OCI-LY3 (cell line): ENCODE measurements at regions not wholly inside any gene's neighbourhood (a gene's known extent, or its start where the extent isn't known, plus 50 kb on each side); places are given as distances from the start of the nearest gene placed in this dataset.

Experiments
- EZH2phosphoT487 ChIP-seq: fragments of 200-600 bp; shearing (Covaris generic); IDR thresholded peaks from 2 replicates; pipeline ENCODE4 v1.6.1; 2018; ENCODE audit warnings: antibody characterized with exemption, mixed run types, low read depth
- TF ChIP-seq, protein P1 (sequence below): fragments of 200-600, 300-600 bp; sonication (generic); IDR thresholded peaks from 2 replicates; pipeline ENCODE4 v1.5.1; 2014; ENCODE audit warnings: antibody characterized with exemption, low read length, low read depth

DNA sequence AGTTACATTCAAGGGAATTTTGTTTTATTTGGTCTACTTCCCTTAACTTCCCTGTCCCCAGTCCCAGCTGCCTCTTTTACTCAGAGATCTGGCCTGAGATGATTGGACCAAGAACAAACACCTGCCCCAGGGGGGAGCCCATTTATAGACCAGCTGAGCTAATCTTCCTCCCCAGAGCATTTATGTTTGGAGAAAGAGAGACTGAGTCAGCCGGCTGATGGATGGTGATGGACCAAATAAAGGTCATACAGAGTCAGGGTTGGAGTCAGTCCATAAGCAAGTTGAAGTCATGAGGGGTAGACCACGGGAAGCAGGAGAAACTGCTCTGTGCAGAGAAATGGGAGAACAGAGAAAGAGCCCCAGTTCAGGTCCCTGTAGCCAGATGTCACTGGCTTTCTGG lies 77.7 kb downstream of the TMEM174 start:
- no peak for TF ChIP-seq EZH2phosphoT487
- TF ChIP-seq, protein P1, sequence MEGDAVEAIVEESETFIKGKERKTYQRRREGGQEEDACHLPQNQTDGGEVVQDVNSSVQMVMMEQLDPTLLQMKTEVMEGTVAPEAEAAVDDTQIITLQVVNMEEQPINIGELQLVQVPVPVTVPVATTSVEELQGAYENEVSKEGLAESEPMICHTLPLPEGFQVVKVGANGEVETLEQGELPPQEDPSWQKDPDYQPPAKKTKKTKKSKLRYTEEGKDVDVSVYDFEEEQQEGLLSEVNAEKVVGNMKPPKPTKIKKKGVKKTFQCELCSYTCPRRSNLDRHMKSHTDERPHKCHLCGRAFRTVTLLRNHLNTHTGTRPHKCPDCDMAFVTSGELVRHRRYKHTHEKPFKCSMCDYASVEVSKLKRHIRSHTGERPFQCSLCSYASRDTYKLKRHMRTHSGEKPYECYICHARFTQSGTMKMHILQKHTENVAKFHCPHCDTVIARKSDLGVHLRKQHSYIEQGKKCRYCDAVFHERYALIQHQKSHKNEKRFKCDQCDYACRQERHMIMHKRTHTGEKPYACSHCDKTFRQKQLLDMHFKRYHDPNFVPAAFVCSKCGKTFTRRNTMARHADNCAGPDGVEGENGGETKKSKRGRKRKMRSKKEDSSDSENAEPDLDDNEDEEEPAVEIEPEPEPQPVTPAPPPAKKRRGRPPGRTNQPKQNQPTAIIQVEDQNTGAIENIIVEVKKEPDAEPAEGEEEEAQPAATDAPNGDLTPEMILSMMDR, result no peak
